GM18498 (cell line): ENCODE measurements at regions not wholly inside any gene's neighbourhood (a gene's known extent, or its start where the extent isn't known, plus 50 kb on each side); places are given as distances from the start of the nearest gene placed in this dataset.

Source experiments
- ATAC-seq: cut with Tn5 transposase; IDR thresholded peaks from one replicate; pipeline ENCODE4 v1.9.1; 2021; ENCODE audit warnings: mild to moderate bottlenecking, moderate library complexity; ENCODE audit not compliant: unreplicated experiment

- ATAC-seq = no peak
Observed at GRCh38 chr3:182527745-182528144, 265.6 kb upstream of the ATP11B start.

DNA sequence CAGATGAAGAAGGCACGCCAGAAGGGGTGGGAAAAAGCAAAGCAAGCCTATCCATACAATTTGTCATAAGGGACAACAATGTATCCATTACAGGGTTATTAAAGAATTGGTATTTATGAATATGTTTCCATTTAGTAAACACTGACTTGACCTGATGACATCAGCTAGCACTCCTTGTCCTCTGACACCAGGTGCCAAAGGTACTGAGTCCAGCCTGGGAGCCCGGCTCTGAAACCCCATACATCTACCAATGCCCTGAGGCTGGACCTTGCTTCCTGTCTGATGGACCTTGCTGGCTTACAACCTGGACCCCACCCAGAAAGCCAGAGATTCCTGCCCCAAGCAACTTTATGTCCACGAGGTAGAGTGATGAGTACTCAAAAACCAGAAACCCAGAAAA, 263.0 kb upstream of the ATP11B start:
- no peak for ATAC-seq

DNA sequence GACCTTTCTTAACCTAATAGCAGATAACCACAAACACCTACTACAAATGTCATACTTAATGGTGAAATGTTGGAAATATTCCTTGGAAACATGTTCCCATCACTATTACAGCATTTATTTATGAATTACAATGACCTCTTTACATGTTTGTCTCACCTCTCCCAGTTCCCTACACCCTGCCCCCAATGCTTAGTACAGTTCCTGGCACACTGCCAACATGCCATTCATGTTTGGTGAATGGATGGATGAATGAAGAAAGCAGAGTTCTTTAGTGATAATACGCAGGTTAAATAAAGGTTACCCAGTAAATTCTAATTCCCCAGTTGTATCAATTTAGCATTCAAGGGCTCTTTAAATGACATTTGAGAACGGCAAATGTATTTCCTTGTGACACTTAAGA, 259.9 kb upstream of the ATP11B start:
- no peak for ATAC-seq

- ATAC-seq = no peak
Observed at GRCh38 chr3:182544542-182544941, 248.8 kb upstream of the ATP11B start.

GRCh38 chr3:182562274-182562673, 231.0 kb upstream of the ATP11B start:
- no peak for ATAC-seq

GRCh38 chr3:182565916-182566796, 227.1 kb upstream of the ATP11B start:
- no peak for ATAC-seq

- ATAC-seq = no peak
Observed at GRCh38 chr3:182567700-182568099, 225.6 kb upstream of the ATP11B start.

DNA sequence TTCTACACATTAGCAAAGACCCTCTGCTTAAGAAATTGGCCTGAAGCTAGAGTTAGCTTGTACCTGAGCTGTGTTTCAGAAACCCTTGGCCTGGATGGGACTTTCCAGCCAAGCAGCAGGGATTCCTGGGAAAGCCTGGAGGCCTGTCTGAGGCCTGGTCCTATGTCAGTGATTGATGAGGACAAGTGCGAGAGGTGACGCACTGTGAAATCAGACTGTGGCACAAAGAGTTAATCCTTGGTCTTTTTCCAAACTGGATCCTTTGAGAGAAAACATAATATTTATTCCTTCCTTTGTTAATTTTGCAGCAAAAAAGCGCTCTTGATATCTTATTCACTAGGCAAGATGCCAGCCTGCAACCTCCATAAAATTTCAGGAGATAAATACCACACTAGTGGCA, 225.0 kb upstream of the ATP11B start:
- no peak for ATAC-seq

- ATAC-seq = no peak
Observed at GRCh38 chr3:182568876-182569275, 224.4 kb upstream of the ATP11B start.

DNA sequence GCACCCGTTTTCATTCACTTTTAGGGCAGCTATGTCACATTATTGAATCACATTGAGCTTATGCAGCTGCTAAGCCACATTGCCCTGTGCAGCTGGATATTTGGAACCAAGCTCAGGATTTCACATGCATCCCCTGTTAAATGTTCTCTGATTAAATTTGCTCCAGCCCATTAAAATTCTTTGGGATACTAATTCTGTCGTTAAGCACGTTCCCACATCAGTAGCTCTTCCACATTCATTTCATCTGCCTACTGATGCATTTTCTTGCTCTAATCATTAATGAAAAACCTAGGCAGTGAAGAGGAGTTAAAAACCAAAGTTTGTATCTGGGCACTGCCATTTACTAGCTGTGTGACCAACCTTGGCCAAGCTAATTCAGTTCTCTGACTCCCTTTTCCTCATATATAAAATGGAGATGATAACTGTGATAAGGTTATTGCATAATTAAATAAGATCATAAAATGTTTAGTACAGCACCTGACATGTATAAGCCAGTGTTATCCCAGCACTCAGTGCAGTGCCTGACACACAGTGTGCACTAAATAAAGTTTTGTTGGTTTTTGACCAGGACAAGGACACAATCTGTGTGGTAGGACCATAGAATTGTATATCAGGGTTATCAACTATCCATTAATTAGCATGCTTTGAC, 222.2 kb upstream of the ATP11B start:
- no peak for ATAC-seq

- no peak for ATAC-seq
Observed at GRCh38 chr3:182575941-182576340, 217.4 kb upstream of the ATP11B start.

DNA sequence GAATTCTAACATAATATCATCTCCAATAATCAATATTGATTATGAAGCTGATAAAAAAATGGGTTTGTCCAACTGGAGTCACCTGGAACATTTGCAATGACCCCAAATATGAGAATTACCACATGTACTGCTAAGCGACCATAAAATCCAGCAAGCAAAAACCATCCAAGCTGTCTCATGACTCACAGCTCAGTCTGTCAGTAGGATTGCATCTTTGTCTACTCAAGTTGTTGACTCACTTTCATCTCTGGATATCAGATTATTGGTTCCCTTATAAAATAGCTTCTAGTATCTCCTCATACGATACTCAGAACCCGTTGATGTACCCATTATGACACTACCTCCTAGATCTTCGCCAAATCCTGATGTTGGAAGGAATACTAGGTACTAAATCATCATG, 209.8 kb upstream of the ATP11B start:
- ATAC-seq = no peak

DNA sequence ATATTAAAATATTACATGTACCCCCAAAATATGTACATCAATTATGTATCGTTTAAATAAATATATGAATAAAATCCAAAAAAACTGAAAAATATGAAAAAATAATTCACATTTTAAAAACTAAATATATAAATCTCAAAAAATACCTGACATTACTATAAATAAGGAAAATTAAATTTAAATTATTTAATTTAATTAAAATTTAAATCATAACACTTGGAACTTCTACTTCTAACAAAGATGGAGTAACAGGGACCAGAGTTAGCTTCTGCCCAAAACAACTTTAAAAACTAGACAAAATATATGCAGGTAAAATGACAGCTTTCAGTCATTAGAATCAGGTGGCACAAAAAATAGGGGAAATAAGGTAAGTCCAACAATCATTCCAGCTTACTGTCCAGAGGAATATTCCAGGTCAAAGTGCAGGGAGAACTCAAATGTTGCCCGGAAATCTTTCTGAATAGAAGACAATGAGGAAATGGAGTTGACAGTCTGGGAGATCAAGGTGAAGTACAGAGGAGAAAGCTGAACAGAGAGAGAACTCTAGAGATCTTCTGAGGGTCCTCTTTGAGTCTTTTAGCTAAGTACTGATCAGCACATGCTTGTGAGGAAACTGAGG, 207.7 kb upstream of the ATP11B start:
- ATAC-seq = no peak

GRCh38 chr3:182592747-182593146, 200.6 kb upstream of the ATP11B start:
- no peak for ATAC-seq

DNA sequence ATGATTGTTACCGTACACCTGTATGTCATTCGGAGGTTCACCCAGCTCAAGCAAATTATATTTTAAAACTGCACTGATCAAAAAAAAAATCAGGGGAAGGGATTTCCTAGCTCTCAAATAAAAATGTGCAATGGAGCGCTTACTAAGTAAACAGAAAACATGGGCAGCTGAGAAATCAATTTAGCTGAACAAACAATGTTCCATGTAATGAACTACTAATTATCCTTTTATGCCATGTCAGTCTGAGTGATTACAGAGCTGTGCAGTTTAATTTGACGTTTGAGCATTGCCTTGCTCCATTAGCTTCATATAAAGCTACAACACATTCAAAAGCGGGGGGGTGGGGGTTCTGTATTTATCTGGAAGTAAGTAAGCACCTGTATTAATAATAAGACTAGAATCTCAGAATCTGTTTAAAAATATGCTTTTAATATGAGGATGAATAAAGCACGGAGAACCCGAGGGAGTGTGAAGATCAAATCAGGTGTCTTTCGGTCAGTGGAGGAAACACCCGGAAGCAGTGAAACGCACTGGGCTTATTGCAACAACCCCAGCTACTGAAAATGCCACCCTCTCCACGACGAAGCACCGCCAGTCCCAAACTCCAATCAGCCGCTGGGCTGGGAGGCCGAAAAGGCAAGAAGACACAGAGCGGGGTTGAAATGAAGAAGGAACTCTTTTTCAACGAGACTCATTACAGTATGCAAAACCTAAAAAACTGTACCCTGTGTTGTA, 196.5 kb upstream of the ATP11B start:
- no peak for ATAC-seq

DNA sequence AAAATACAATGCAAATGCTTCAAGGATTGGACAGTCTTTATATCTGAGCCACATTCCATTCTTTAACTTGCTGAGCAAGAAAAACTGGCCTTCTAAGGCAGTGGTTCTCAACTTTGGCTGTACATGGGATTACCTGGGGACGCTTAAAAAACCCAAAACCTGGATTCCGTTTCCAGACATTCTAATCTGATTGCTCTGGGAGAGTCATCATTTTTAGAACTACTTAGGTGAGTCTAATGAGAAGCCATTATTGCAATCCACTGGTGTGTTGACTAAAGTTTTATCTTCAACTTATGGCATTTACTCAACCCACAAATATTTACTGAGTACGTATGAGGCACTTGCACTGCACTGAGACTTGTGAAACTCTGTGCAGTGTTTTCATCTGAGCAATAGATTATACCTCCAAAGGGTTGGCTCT, 195.7 kb upstream of the ATP11B start:
- ATAC-seq = no peak

DNA sequence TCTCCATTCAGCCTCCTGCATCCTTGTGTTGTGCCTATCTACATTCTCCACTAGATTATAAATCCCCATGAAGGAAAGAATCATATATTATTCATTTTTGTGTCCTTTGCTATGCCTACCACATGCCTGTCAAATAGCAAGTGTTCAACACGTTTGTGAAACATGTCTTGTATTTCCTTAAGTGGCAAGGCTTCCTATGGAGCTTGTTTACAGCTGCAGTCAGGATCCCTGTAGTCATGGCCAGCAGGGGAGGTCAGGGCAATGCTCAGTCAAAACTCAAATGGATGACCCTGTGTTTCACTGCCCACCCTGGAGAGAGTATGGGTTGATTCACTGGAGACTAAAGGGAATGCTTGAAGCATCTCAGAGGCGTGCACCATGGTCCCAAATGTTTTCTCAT, 191.7 kb upstream of the ATP11B start:
- no peak for ATAC-seq

GRCh38 chr3:182603501-182603900, 189.8 kb upstream of the ATP11B start:
- ATAC-seq = no peak

DNA sequence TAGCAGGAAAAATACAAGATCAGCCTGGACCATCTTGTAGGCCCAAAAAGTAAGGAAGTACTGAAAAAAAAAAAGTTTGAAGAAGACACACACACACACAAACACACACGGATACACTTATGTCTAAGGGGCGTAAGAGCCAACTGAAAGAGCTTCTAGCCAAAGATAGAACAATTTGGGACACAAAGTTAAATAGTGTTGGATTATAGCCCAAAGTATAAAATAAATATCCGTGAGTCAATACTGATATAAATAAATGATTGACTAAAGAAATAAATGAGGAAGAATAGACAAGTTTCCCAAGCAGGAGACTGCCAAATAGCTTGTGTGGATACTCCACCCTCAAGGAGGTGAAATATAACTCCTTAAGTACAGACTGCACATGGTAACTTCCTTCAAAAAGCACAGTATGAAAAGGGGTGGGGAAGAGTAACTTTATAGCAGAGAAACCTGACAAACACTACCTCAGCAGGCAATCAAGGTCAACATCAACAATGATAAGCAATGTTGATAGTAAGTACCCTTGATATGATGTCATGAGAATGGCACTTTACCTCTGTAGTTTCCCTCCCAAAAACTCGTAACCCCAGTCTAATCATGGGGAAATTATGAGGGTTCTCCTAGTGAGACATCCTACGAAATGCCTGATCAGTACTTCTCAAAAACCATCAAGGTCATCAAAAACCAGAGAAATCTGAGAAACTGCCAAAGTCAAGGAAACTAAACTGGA, 187.3 kb upstream of the ATP11B start:
- no peak for ATAC-seq

GRCh38 chr3:182606905-182607504, 186.3 kb upstream of the ATP11B start:
- ATAC-seq = no peak
